ENCODE measurements at regions not wholly inside any gene's neighbourhood (a gene's known extent, or its start where the extent isn't known, plus 50 kb on each side); places are given as distances from the start of the nearest gene placed in this dataset.

DNA sequence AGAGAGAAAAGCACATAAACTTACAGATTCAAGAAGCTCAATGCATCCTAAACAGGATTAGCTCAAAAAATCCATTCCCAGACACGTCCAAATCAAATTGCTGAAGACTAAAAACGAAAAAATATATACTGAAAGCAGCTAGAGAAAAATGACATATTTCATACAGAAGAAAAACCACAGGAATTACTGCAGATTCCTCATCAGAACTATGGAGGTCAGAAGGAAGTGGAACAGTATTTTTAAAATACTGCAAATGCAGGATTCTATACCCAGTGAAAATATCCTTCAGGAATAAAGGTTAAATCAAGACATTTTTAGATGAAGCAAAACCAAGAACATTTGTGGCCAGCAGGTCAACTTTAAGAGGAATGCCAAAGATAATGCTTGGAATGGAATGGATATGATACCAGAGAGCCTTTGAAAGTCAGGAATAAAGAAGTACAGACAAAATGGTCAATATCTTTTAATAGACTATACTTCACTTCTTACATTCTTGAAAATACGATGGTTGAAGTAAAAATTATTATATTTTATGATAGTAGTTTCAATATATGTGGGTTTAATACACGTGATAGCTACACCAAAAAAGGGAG is 352.9 kb downstream of the CTTN start:
- DNase-seq: no peak

DNA sequence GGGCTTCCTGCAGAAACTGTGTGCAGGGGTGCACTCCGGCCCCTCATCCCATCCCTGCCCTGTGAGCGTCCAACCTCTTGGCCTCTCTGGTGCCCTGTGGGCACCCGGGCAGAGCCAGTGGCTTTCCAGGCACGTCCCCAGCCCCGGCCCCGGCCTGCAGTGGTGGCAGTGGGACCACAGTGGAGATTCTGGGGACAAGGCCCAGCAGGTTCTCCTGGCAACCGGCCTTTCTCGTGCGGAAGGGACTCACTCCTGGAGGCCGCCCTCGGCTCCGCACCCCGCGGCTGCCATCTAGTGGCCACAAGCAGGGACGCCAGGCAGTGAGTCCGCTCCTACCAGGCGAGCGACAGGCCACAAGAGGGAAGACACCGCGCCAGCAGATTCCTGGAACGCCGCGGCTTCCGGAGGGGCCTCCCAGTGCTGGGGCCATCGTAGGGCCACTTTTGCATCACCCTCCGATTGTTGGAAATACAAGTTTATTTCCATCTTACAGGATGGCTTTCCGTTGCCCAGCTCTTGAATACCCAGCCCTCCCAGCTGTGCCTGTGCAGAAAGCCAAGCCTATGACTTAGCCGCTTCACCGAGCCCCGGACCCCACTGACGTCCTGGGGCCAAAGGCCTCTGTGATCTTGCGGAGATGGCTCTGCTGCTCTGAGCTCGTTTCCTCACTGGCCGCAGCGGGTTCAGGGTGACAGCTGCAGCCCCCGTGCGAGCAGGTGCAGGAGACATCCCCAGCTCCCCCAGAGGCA is 357.3 kb downstream of the CTTN start:
- peak; percentile 71 for DNase-seq

DNA sequence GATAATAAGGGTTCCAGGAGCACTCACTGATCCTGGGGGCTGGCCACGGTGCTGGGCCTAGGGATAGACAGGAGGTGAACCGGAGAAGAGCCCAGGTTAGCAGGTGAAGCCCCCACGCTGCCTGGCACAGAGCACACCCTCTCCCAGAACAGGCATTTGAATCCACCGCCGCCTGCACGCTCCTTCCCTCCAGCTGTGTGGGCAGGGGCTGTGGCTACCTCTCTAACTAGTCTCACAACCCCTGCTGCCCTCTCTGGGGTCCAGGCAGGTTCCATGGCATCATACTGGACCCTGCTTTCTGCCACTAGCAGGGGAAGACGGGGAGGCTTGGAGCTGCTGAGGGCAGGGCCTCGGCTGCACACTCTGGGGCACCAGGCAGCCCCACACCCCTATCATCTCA is 358.0 kb downstream of the CTTN start:
- DNase-seq: no peak

DNA sequence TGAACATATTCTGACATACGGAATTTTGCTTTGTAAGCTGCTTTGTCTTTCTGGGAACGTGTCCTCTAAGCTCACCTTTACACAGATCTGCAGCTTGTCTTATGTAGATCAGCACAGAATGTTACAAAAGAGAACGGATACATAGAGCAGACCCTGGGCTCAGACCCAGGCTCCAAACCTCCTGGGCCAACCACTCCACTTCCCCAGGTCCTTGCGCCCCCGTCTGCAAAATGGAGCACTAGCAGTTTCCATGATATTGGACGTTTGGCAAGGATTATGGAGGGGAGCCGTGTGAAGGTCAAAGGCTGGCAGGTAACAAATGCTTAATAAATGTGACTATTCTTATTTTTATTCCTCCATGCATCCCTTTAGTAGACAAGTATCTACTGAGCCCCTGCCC is 358.4 kb downstream of the CTTN start:
- DNase-seq: no peak

DNA sequence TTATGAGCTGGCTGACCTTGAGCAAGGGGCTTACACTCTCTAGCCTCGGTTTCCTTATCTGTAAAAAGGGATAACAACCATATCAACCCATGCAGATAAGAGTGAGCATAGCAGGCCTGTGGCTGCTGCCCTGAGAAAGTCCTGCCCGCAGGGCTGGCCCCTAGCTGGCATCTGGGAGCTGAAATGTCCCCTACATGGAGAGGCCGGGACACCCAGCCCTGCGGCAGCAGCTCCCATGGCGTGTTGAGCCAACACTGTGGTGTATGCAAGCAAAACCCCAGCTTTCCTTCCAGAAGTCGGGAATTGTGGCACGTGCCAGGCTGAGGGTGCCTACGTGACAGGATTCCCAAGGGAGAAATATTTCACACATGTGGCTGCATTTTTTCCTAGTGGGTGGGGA is 358.9 kb downstream of the CTTN start:
- no peak for DNase-seq

DNA sequence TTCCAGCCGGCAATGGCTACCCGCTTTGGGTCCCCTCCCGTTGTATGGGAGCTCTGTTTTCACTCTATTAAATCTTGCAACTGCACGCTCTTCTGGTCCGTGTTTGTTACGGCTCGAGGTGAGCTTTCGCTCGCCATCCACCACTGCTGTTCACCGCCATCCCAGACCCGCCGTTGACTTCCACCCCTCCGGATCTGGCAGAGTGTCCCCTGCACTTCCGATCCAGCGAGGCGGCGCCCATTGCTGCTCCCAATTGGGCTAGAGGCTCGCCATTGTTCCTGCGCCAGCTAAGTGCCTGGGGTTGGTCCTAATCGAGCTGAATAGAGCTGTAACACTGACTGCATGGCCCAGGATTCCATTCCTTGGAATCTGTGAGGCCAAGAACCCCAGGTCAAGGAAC is 359.9 kb downstream of the CTTN start:
- DNase-seq: no peak

DNA sequence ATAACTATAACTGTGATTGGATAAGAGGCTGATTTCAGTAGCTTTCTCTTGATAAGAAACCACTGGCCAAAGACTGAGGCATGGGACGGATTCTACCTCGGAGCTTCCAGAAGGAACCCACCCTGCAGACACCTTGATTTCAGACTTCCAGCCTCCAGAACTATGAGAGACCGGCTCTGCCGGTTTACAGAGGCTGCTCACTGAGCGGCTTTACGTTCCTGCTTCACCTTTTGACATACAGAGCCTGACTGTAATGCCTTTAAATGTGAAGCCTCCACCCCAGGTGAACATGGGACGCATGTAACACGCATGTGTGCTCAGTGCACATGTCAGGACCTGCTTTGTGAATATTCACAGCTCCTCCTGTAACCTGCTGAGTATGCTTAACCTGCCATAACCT is 361.5 kb downstream of the CTTN start:
- DNase-seq: no peak

DNA sequence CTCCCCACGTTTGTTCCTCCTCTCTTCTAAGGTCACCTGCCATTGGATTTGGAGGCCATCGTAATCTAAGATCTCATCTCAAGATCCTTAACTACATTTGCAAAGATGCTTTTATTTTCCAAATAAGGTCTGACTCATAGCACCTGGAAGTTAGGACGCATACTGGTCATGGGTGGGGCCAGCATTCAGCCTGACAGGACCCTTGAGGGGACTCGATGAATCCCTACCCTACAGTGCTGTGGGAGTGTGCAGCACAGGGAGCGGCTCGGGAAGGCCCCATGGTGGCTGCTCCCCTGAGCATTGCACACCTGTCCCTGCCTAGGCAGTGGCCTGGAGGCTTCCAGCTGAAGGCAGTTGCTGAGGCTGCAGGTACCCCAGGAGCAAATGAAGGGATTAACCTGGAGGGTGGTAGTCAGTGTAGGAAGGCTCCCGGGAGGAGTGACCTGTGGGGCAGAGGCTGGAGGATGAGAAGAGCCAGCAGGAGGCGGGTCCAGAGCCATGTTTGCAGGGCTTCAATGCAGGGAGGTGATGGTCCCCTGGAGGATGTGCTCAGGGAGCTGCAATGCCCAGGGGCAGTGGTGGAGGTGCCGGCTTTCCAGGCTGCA is 362.2 kb downstream of the CTTN start:
- no peak for DNase-seq

DNA sequence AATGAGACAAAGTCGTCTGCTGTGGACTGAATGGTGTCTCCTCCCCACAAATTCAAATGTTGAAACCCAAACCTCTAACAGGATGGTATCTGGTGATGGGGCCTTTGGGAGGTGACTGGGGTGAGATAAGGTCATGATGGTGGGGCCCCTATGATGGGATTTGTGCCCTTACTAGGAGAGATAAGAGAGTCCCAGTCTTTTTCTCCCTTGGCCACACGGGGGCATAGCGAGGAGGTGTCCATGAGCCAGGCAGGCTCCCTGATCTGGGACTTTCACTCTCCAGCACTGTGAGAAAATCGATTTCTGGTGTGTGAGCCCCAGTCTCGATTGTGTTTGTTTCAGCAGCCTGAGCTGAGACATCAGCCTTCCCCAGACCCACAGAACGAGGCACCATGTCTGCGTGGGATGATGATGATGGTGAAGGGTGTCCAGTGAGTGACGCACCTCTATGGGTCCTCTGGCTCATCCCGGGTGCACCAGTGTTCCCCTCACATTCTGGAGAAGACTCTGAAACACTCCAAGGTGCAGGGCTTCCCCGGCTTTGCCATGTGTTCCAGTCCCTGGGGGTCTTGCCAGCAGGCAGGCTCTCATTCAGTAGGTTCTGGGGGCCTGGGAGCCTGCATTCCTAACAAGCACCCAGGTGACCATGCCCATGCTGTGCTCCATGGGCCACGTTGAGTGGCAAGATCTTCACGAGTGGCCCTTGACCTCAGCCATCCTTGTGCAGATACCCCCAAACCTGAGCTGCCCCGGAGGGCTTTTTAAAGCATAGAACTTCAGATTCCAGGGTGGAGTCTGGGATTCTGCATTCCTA is 363.0 kb downstream of the CTTN start:
- no peak for DNase-seq

DNA sequence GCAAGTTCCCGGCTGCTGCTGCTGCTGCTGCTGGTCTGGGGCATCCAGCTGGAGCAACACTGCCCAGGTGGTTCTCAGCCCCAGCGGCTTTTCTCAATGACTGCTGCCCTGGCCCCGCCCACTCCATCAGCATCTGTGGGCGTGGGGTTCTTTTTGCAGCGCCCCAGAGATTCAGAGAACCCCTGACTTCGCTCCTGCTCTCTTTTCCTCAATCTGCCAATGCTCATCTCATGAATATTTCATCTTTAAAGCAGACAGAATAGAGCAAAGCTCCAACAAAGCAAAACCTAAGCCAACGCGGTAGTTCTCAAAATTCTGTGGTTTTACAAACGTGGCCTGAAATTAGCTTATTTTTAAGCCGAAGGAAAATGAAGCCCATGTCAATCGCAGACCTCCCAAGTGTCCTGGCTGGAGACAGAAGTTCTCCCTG is 363.6 kb downstream of the CTTN start:
- no peak for DNase-seq

DNA sequence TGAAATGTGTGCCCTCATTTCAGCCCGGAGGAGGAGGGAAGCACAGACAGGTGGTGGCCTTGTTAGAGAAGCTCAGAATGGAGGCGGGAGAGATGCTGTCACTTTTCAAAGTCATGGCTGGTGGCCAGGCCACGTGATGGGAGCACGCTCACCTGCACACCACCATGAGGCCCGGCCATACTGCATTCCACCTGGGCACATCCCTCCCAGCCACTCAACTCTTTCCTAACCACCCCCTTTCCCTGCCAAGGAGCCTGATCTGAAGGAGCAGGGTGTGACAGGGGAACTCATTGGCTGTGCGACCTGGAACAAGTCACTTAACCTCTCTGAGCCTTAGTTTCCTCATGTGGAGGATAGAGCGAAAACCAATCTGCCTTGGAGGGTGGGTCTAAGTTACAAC is 364.5 kb downstream of the CTTN start:
- DNase-seq: no peak

DNA sequence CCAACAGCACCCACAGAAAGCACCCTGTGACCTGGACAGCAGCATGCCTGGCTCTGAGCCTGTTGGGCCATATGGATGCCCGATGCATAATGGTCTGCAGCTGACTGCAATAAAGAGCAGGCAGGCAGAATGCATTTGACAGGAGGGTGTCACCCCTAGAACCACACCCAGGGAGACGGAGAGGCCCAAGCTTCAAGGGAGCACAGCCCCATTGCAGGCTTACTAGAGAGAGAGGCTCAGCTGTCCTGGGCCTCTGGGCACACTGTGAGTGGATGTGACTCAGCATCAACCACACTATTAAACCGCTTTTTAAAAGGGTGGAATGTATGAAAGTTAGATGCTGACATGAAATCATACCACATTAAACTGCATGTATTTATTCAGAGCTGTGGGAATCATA is 365.3 kb downstream of the CTTN start:
- no peak for DNase-seq

DNA sequence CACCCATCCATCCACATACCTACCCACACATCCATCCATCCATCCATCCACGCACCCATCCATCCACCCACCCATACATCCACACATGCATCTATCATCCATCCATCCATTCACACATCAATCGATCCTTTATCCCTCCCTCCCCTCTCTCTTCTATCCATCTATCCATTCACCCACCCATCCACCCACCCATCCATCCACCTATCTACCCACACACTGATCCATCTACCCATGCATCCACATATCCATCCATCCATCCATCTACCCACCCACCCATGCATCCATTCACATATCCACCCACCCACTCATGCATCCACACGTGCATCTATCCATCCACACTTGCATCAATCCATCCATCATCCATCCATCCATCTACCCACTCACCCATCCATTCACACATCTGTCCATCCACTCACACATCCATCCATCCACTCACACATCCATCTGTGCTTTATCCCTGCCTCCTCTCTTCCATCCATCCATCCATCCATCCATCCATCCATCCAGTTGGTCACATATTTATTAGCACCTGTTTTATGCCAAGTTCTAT is 366.1 kb downstream of the CTTN start:
- no peak for DNase-seq

DNA sequence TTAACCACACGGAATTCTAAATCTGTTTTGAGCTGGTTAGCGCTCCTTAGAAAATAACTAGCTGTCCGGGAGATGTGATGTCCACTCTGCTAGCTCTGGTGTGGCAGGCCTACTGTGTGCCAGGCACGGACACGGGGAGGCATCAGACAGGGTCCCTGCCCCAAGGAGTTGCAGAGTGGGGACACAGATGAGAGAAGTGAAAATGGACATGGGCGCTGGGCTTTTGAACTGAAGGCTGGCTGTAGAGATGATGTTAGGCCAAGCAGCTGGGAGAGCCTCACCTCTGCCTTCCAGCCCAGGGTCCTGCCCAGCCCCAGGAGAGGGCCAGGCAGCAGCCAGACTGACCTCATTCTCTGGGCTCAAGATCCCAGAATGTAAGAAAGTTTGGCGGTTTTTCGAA is 368.6 kb downstream of the CTTN start:
- no peak for DNase-seq

DNA sequence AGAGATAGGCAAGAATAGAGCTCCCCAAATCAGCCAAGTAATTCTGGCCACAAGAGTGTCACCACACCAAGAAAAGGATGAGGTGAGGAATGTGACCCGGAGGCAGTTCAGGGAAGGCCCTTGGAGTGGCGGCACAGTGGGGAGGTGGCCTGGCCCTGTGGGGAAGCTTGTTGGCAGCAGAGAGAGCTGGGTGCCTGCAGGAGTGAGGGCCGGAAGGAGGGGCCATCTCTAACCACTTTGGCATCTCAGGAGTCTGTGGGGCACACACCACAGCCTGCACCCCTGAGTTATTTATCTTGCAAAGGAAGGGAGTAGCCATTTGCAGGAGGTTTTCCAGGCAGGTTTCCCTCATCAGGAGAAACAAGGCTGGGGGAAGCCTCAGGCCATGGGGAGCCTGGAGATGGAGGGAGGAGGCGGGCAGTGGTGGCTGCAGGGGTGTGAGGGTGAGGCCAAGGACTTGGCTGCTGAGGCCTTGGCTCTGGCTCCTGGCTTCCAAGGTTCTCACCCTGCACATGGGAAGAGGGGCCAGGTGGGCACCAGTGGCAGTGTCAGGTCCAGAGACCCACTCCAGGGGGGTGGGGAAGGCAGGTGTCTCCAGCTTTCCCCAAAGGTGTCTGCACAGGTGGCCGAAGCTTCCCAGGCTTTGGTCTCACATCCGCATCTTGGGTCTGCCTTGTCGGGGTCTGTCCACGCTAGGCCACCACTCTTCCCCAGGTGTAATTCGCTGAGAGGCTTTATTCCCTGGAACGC is 370.2 kb downstream of the CTTN start:
- DNase-seq: no peak

DNA sequence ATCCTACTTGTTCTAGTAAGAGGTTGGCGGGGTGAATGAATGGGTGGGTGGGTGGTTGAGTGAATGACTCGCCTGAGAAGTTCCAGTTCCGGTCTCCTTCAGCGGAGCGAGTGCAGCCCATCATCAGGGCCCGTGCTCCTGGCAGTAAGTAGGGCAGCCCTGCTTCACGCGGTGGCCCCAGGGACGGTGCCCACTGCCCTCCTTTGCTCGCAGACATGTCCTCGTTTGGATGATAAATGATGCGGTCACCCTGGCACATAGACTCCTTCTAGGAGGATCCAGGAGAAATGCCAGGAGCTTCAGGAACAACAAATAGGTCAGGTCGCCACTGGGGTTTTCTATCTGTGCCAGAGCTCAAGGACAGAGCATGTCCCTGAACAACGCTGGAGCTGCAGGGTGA is 370.8 kb downstream of the CTTN start:
- DNase-seq: no peak

DNA sequence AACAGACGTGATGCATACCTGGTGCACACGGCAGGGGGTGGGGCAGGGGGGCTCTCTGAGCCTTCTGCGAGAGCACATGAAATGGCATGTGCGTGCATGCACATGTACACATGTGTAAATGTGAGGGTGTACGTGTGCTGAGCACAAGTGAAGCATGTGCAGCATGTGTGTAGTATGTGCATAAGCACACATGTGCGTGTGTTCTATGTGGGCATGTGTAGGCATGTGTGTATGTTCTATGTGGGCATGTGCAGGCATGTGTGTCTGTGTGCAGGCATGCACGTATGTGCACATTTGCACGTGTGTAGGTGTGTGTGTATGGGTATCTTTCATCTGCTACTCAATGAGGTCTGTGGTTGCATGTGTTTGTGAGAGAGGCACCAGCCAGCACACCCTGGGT is 371.2 kb downstream of the CTTN start:
- no peak for DNase-seq

DNA sequence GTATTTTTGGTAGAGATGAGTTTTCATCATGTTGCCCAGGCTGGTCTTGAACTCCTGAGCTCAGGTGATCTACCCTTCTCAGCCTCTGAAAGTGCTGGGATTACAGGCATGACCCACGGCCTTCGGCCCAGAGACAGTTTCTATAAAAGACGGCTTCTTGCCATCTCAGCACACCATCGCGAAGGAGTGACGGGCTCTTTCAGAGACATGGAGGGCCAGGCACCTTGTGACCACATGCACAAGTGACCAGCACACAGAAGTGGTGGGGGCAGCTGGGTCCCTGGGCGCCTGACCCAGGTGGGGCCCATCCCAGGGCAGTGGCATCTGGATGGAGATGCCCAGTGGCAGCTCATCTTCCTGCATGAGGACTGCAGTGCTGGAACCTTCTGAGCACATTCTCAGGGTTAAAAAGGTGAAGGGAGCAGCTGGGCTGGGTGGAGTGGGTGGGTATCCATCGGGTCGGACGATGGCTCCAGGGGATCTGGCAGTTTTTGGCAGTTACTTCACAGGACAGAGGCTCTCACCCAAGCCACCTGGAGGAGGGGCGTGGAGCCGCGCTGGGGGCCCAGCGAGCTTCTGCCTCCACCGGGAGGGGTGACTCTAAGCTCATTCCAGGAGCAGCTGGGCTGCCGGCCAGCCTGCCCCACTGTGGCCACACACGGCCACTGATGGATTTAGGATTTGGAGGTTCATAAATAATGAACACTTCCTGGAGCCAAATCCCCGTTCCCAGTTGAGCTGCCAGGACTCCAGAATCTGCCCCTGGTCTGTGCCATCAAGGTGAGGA is 373.0 kb downstream of the CTTN start:
- DNase-seq: no peak

DNA sequence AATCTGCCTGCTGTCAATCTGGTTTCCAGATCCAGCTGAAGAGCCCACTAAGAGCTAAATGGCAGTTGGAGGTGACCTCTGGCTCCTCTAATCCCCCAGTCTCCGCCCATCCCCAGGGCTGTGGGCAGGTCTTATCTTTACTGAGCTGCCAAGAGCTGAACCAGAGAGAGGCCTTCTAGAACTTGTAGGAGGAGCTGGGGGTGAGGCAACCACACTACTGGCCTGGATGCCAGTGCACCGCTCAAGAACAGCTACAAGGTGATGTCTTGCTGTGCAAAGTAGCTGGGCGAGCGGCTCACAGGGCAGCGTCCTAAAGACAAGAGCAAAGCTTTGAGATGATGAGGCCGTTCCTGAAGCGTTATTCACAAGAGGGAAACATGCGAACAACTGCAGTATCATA is 374.6 kb downstream of the CTTN start:
- no peak for DNase-seq

DNA sequence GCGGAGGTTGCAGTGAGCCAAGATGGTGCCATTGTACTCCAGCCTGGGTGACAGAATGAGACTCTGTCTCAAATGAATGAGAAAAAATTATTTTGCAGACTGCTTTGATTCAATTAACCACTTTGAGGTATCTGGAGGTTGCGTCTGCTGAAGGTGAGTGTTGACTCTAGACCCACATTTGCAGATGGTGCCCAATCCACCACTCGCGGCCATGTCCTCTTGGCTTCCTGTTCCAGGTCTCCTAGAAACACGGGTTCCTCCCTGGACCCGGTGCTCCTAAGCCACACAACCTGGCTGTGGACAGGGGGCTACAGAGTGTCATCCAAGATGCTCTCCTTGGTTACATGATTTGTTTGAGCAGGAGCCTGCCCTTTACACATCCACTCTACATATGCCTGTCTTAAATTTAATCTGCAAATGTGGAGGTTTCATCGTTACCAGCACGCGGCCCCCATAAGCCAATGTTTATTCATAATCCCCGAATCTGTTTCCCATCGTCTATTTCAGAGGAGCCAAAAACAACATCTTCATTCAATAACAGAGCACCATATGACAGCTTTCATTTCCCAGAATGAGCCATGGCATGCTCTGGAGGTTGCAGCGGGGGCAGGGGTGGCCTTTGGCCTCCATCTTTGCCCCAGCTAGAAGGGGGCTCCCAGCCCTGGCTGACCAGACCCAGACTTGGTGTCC is 377.2 kb downstream of the CTTN start:
- DNase-seq: no peak

DNA sequence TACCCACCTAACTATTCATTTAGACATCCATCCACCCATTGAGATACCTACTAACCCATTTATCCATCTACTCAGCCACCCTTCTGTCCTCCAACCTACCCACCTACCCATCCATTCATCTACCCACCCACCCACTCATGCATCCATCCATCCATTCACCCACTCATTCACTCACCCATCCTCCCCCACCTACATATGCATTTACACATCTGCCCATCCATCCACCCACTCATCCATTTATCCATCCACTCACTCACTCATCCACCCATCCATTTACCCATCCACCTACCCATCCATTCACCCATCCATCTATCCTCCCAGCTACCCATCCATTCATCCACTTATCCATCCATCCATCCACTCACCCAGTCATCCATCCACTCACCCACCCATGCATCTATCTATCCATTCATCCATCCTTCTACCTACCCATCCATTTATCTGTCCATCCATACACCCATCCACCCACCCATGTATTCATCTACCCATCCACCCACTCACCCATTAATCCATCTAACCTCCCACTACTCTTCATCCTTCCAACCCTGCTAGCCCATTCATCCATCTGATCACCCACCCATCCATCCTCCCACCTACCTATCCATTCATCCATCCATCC is 378.7 kb downstream of the CTTN start:
- no peak for DNase-seq
